H9 (cell line): ENCODE measurements at regions not wholly inside any gene's neighbourhood (a gene's known extent, or its start where the extent isn't known, plus 50 kb on each side); places are given as distances from the start of the nearest gene placed in this dataset.

ENCODE experiments used
- DNase-seq: peaks from one replicate; pipeline ENCODE4 v3.0.0-alpha.2; 2017
- H2AFZ ChIP-seq: one replicate; pipeline ENCODE4 v1.6.1; 2013; ENCODE audit warnings: mild to moderate bottlenecking, low read length, control low read depth, moderate library complexity
- H2AK5ac ChIP-seq: 2 replicates; pipeline ENCODE4 v1.6.1; 2013; ENCODE audit warnings: low read length, control low read depth, mixed read lengths; ENCODE audit not compliant: insufficient read length
- H2BK120ac ChIP-seq: one replicate; pipeline ENCODE4 v1.6.1; 2013; ENCODE audit warnings: low read depth, mild to moderate bottlenecking, low read length, control low read depth, inconsistent platforms; ENCODE audit not compliant: poor library complexity, severe bottlenecking
- H2BK12ac ChIP-seq: 2 replicates; pipeline ENCODE4 v1.6.1; 2013; ENCODE audit warnings: low read length, control low read depth, mixed read lengths, low read depth; ENCODE audit not compliant: insufficient read length
- H2BK15ac ChIP-seq: 2 replicates; pipeline ENCODE4 v1.6.1; 2013; ENCODE audit warnings: low read depth, low read length, control low read depth
- H2BK20ac ChIP-seq: one replicate; pipeline ENCODE4 v1.6.1; 2013; ENCODE audit warnings: low read depth, mild to moderate bottlenecking, low read length, control low read depth, inconsistent platforms; ENCODE audit not compliant: poor library complexity, severe bottlenecking
- H2BK5ac ChIP-seq: 2 replicates; pipeline ENCODE4 v1.6.1; 2013; ENCODE audit warnings: low read length, control low read depth, mixed read lengths; ENCODE audit not compliant: insufficient read length
- H3K14ac ChIP-seq: 2 replicates; pipeline ENCODE4 v1.6.1; 2013; ENCODE audit warnings: low read length, control low read depth; ENCODE audit not compliant: insufficient read depth
- H3K18ac ChIP-seq: 2 replicates; pipeline ENCODE4 v1.6.1; 2013; ENCODE audit warnings: low read depth, mild to moderate bottlenecking, mixed read lengths, low read length, control low read depth; ENCODE audit not compliant: insufficient read length
- H3K23ac ChIP-seq: 2 replicates; pipeline ENCODE4 v1.6.1; 2013; ENCODE audit warnings: low read length, control low read depth, mixed read lengths, low read depth; ENCODE audit not compliant: insufficient read length
- H3K23me2 ChIP-seq: 2 replicates; pipeline ENCODE4 v1.6.1; 2013; ENCODE audit warnings: low read depth, mild to moderate bottlenecking, mixed read lengths, low read length, control low read depth; ENCODE audit not compliant: insufficient read length, poor library complexity, severe bottlenecking
- H3K27ac ChIP-seq: 2 replicates; pipeline ENCODE4 v1.5.1; 2013; ENCODE audit warnings: low read length, control low read depth, mixed read lengths, low read depth; ENCODE audit not compliant: insufficient read length
- H3K27me3 ChIP-seq: 2 replicates; pipeline ENCODE4 v1.6.1; 2013; ENCODE audit warnings: low read length, control low read depth, inconsistent platforms; ENCODE audit not compliant: insufficient read depth
- H3K4ac ChIP-seq: 2 replicates; pipeline ENCODE4 v1.6.1; 2013; ENCODE audit warnings: low read depth, mild to moderate bottlenecking, control low read depth, inconsistent platforms, low read length, moderate library complexity
- H3K4me1 ChIP-seq: 2 replicates; pipeline ENCODE4 v1.6.1; 2013; ENCODE audit warnings: low read length, control low read depth, inconsistent platforms; ENCODE audit not compliant: insufficient read depth
- H3K4me2 ChIP-seq: 2 replicates; pipeline ENCODE4 v1.6.1; 2013; ENCODE audit warnings: low read length, control low read depth, mixed read lengths; ENCODE audit not compliant: insufficient read length, insufficient read depth
- H3K56ac ChIP-seq: 2 replicates; pipeline ENCODE4 v1.6.1; 2013; ENCODE audit warnings: low read depth, mild to moderate bottlenecking, mixed read lengths, low read length, control low read depth; ENCODE audit not compliant: insufficient read length
- H3K79me1 ChIP-seq: 2 replicates; pipeline ENCODE4 v1.6.1; 2013; ENCODE audit warnings: low read depth, mild to moderate bottlenecking, moderate library complexity, low read length, control low read depth, inconsistent platforms; ENCODE audit not compliant: insufficient read depth, poor library complexity, severe bottlenecking
- H3K79me2 ChIP-seq: 2 replicates; pipeline ENCODE4 v1.6.1; 2013; ENCODE audit warnings: low read length, control low read depth, inconsistent platforms; ENCODE audit not compliant: insufficient read depth
- H3K9ac ChIP-seq: 2 replicates; pipeline ENCODE4 v1.6.1; 2013; ENCODE audit warnings: low read length, control low read depth, mixed read lengths; ENCODE audit not compliant: insufficient read length; ENCODE audit errors: extremely low read depth
- H3K9me3 ChIP-seq: one replicate; pipeline ENCODE4 v1.6.1; 2013; ENCODE audit warnings: low read depth, low read length, inconsistent platforms; ENCODE audit not compliant: control insufficient read depth
- H3T11ph ChIP-seq: one replicate; pipeline ENCODE4 v1.6.1; 2013; ENCODE audit warnings: mild to moderate bottlenecking, low read length, control low read depth, inconsistent platforms
- H4K20me1 ChIP-seq: one replicate; pipeline ENCODE4 v1.6.1; 2013; ENCODE audit not compliant: control insufficient read depth, insufficient read length, insufficient read depth
- H4K5ac ChIP-seq: 2 replicates; pipeline ENCODE4 v1.6.1; 2013; ENCODE audit warnings: low read depth, mild to moderate bottlenecking, mixed read lengths, low read length, control low read depth; ENCODE audit not compliant: insufficient read length
- H4K8ac ChIP-seq: replicated peaks from 2 replicates; pipeline ENCODE4 v1.6.1; 2013; ENCODE audit warnings: low read length, control low read depth, mixed read lengths, low read depth; ENCODE audit not compliant: insufficient read length
- H4K91ac ChIP-seq: 2 replicates; pipeline ENCODE4 v1.6.1; 2013; ENCODE audit warnings: low read depth, mild to moderate bottlenecking, moderate library complexity, mixed read lengths, low read length, control low read depth; ENCODE audit not compliant: insufficient read length
- H3K27ac Mint-ChIP-seq, 3 experiments: 2 replicates in 2 of 3; 3 replicates in 1 of 3; pipeline ENCODE4 v1.8.0; 2020 to 2021; ENCODE audit warnings: mixed read lengths in 3 of 3, mild to moderate bottlenecking in 1 of 3, moderate library complexity in 1 of 3
- H3K27me3 Mint-ChIP-seq: 2 replicates; pipeline ENCODE4 v1.8.0; 2021; ENCODE audit warnings: low read depth, mild to moderate bottlenecking, moderate library complexity, mixed read lengths
- H3K36me3 Mint-ChIP-seq, 3 experiments: 2 replicates in 2 of 3; 3 replicates in 1 of 3; pipeline ENCODE4 v1.8.0; 2020 to 2021; ENCODE audit warnings: low read depth in 3 of 3, mixed read lengths in 3 of 3; ENCODE audit not compliant: insufficient read depth in 1 of 3
- H3K4me1 Mint-ChIP-seq, 2 experiments: 2 replicates each; pipeline ENCODE4 v1.8.0; 2020; ENCODE audit warnings: mixed read lengths in 2 of 2
- H3K4me3 Mint-ChIP-seq, 2 experiments: 2 replicates in 1 of 2; 3 replicates in 1 of 2; pipeline ENCODE4 v1.8.0; 2020 to 2021; ENCODE audit warnings: mild to moderate bottlenecking in 2 of 2, mixed read lengths in 2 of 2, moderate library complexity in 1 of 2
- H3K9me3 Mint-ChIP-seq, 2 experiments: 2 replicates in 1 of 2; 3 replicates in 1 of 2; pipeline ENCODE4 v1.8.0; 2020; ENCODE audit warnings: mild to moderate bottlenecking in 2 of 2, mixed read lengths in 2 of 2, moderate library complexity in 1 of 2
- CTCF ChIP-seq: fragments of 200-600 bp; sonication (generic); conservative IDR thresholded peaks from 3 replicates; pipeline ENCODE4 v1.8.0; 2021; ENCODE audit warnings: antibody characterized with exemption, mild to moderate bottlenecking

GRCh38 chr7:13108061-13108460, 420.6 kb downstream of the ARL4A start:
- Histone ChIP-seq H3K4ac (no peak overlapping the region), H2AFZ (no peak overlapping the region)
- no peak for TF ChIP-seq CTCF

More at GRCh38 chr7:13108061-13108460, 420.6 kb downstream of the ARL4A start:
- H4K20me1 ChIP-seq = no peaks in the 10 kb centered on the region
- H3K18ac ChIP-seq = no peak overlapping the region
- no peak overlapping the region for H3K9ac ChIP-seq
- H3K9me3 ChIP-seq = no peaks in the 10 kb centered on the region
- no peak overlapping the region for H4K8ac ChIP-seq
- no peaks in the 10 kb centered on the region for H3K4me1 ChIP-seq
- H2BK15ac ChIP-seq = no peak overlapping the region
- no peak overlapping the region for H4K91ac ChIP-seq
- peaks cover 0 to 2% (median 2%) of the 10 kb centered on the region in 3 experiments; a peak in 1 of 7 replicates for H3K36me3 Mint-ChIP-seq
- H2BK12ac ChIP-seq = no peak overlapping the region
- no peak overlapping the region for H3K4me2 ChIP-seq
- no peak overlapping the region for H2BK120ac ChIP-seq
- no peak overlapping the region for H2BK5ac ChIP-seq
- no peak overlapping the region for H3K14ac ChIP-seq
- H3K79me2 ChIP-seq = no peaks in the 10 kb centered on the region
- no peaks in the 10 kb centered on the region for H3K27me3 ChIP-seq
- H3K23ac ChIP-seq = no peak overlapping the region
- no peak overlapping the region for H2AK5ac ChIP-seq
- no peaks in the 10 kb centered on the region for H3K27me3 Mint-ChIP-seq
- no peaks in the 10 kb centered on the region for H3K79me1 ChIP-seq
- no peak overlapping the region for H3K4me3 Mint-ChIP-seq
- no peak overlapping the region for H3K27ac Mint-ChIP-seq
- H3K27ac ChIP-seq = no peak overlapping the region
- H3K23me2 ChIP-seq = no peaks in the 10 kb centered on the region
- DNase-seq = no peak
- H3K4me1 Mint-ChIP-seq = no peaks in the 10 kb centered on the region
- H3K9me3 Mint-ChIP-seq = peaks cover 0 to 3% of the 10 kb centered on the region in 2 experiments; a peak in 1 of 5 replicates
- no peak overlapping the region for H2BK20ac ChIP-seq
- no peak overlapping the region for H3T11ph ChIP-seq
- no peak overlapping the region for H3K56ac ChIP-seq
- H4K5ac ChIP-seq = no peak overlapping the region
